D721Med (cell line): ENCODE measurements at regions not wholly inside any gene's neighbourhood (a gene's known extent, or its start where the extent isn't known, plus 50 kb on each side); places are given as distances from the start of the nearest gene placed in this dataset.

Experiments used
- DNase-seq: peaks from one replicate; pipeline ENCODE4 v3.0.0; 2011; ENCODE audit warnings: low spot score; ENCODE audit not compliant: insufficient read length
- FAIRE-seq: peaks from 2 replicates; lab custom pipeline; 2011; peaks lifted over from hg19 to GRCh38; lab: Jason Lieb, UNC
- TF ChIP-seq, protein P1 (sequence below): IDR thresholded peaks from 2 replicates; pipeline ENCODE4 v1.5.1; 2012; ENCODE audit warnings: mild to moderate bottlenecking, control low read depth; ENCODE audit not compliant: insufficient read depth; ENCODE audit errors: missing control alignments

DNA sequence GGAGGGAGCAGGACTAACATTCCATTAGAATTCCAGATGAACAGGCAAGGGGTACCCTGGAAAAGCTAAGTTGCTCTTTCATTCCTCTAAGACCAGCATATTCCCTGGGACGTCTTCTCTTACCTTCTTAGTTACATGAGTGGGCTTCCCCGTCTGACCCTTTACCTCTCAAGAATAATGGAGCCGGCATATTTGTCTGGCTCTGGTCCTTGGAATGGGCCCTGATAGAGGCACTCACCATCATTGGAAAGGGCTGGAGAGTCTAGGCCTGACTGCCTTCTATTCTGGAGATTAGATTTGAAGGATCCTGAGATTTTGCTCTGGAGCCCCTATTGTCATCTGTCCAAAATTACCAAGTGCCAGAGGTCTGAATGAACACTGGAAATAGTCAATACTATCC is 347.5 kb downstream of the MYCN start:
- FAIRE-seq (no peak), DNase-seq (no peak)
- TF ChIP-seq, protein P1, sequence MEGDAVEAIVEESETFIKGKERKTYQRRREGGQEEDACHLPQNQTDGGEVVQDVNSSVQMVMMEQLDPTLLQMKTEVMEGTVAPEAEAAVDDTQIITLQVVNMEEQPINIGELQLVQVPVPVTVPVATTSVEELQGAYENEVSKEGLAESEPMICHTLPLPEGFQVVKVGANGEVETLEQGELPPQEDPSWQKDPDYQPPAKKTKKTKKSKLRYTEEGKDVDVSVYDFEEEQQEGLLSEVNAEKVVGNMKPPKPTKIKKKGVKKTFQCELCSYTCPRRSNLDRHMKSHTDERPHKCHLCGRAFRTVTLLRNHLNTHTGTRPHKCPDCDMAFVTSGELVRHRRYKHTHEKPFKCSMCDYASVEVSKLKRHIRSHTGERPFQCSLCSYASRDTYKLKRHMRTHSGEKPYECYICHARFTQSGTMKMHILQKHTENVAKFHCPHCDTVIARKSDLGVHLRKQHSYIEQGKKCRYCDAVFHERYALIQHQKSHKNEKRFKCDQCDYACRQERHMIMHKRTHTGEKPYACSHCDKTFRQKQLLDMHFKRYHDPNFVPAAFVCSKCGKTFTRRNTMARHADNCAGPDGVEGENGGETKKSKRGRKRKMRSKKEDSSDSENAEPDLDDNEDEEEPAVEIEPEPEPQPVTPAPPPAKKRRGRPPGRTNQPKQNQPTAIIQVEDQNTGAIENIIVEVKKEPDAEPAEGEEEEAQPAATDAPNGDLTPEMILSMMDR: no peak

- DNase-seq: no peak
- TF ChIP-seq, protein P1: no peak
- no peak for FAIRE-seq
Observed at GRCh38 chr2:16287281-16287680, 346.9 kb downstream of the MYCN start.

DNA sequence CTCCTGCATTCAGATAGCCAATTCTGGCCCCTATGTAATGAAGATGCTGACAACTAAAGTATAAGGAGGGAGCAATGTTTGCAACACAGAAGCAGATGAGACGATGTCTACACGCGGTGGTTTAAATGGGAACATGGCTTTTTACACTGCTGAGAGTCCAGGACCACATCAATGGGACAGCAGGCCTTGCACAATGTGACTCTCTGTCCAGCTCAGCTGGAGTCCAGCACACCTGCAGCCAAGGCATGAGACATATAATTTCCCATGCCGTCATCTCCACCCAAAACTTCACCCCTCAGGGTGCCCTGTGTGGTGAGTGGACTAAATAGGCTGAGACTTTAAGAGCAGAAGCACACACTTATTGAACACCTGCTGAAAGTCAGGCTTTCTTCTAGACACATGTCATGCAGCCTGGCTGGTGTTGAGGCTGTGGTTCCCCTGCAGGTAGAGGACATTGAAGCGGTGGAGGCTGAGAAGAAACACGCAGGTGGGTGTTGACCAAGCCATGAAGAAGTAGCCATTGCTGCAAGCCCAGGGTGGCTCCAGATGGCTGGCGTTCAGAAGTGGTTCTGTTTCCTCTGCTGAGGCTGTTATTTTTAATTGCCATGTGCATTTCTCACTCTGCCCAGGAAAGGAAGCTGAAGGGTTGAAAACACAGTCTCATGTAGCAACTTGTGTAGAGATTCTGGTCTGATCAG is 345.6 kb downstream of the MYCN start:
- FAIRE-seq (no peak), DNase-seq (no peak)
- TF ChIP-seq, protein P1: no peak

DNA sequence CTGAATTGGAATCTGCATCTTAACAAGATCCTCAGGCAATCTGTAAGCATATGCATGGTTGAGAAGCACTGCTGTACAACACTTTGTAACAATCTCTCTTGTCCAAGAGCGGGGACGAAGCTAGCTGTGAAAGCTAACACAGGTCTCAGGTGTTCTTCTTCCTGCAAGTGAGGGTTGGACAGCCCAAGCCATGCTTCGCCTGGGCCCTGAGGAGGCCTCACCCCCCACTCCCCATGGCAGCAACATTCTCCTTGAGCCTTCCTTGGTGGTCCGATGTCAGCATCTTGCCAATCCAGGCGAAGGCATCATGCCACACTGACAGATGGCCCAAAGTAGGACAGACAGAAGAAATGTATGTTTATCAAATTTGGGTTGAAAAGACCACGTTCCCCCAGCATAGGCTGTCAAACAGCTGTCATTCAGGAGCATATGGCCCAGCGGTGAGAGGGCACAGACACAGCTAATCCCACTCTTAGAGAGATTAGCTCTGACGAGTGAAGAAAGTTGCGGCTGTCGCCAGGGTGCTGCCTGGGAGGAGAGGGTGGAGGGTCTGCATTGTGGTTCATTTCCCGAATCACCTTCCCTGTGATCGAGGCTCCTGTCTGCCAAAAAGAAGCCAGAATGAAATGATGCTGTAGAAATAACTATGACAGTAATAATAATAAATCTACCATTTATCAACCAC is 344.7 kb downstream of the MYCN start:
- DNase-seq (peak; percentile 41), FAIRE-seq (peak; percentile 87)
- TF ChIP-seq, protein P1: no peak

GRCh38 chr2:16283071-16283850 is 342.9 kb downstream of the MYCN start:
- DNase-seq (no peak), FAIRE-seq (no peak)
- TF ChIP-seq, protein P1: no peak

DNA sequence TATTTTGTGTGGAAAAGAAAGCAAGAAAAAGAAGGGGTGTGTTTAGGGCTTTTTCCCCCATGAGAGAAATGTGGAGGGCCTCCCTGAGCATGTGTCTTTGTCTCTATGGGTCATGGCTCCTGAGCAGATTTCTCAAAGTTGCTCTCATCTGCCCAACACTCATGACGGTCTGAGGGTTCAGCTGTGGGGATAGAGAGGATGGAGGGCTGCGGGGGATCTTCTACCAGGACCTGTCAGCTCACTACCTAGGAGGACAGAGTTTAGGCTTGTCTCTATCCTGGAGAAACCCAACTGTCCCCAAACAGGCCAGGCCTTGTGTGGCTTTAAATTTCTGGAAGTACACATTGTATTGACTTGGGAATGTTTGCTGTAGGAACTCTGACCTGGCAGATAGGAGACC is 342.2 kb downstream of the MYCN start:
- TF ChIP-seq, protein P1: no peak
- FAIRE-seq (no peak), DNase-seq (no peak)
